Occipital lobe (tissue), 1 donor: ENCODE measurements at regions not wholly inside any gene's neighbourhood (a gene's known extent, or its start where the extent isn't known, plus 50 kb on each side); places are given as distances from the start of the nearest gene placed in this dataset.

Experiments
- DNase-seq: peaks from one replicate; lab custom pipeline; 2025; lab: John Stamatoyannopoulos, UW

GRCh38 chr2:41568648-41569047 is 479.2 kb upstream of the PKDCC start:
- DNase-seq = no peak

- no peak for DNase-seq
Measured at GRCh38 chr2:41572154-41572553, 475.7 kb upstream of the PKDCC start.

- DNase-seq = no peak
Measured at GRCh38 chr2:41576423-41576822, 471.4 kb upstream of the PKDCC start.

- DNase-seq = no peak
Measured at GRCh38 chr2:41579806-41580205, 468.0 kb upstream of the PKDCC start.

- no peak for DNase-seq
Measured at GRCh38 chr2:41580806-41581205, 467.0 kb upstream of the PKDCC start.

GRCh38 chr2:41595240-41595639 is 452.6 kb upstream of the PKDCC start:
- DNase-seq = no peak

- no peak for DNase-seq
Measured at GRCh38 chr2:41597680-41598079, 450.1 kb upstream of the PKDCC start.

- no peak for DNase-seq
Measured at GRCh38 chr2:41598161-41598894, 449.5 kb upstream of the PKDCC start.

- DNase-seq = no peak
Measured at GRCh38 chr2:41600460-41600859, 447.4 kb upstream of the PKDCC start.

GRCh38 chr2:41602341-41602740 is 445.5 kb upstream of the PKDCC start:
- no peak for DNase-seq

- no peak for DNase-seq
Measured at GRCh38 chr2:41605311-41605710, 442.5 kb upstream of the PKDCC start.

- no peak for DNase-seq
Measured at GRCh38 chr2:41605914-41606313, 441.9 kb upstream of the PKDCC start.

- no peak for DNase-seq
Measured at GRCh38 chr2:41610501-41611190, 437.2 kb upstream of the PKDCC start.

- no peak for DNase-seq
Measured at GRCh38 chr2:41618754-41619153, 429.1 kb upstream of the PKDCC start.

GRCh38 chr2:41621095-41621494 is 426.7 kb upstream of the PKDCC start:
- DNase-seq = no peak

GRCh38 chr2:41621563-41621962 is 426.3 kb upstream of the PKDCC start:
- no peak for DNase-seq

GRCh38 chr2:41622301-41622700 is 425.5 kb upstream of the PKDCC start:
- no peak for DNase-seq

- no peak for DNase-seq
Measured at GRCh38 chr2:41626936-41627335, 420.9 kb upstream of the PKDCC start.

GRCh38 chr2:41634686-41635085 is 413.1 kb upstream of the PKDCC start:
- no peak for DNase-seq

- DNase-seq = no peak
Measured at GRCh38 chr2:41644936-41645335, 402.9 kb upstream of the PKDCC start.

GRCh38 chr2:41647468-41648050 is 400.3 kb upstream of the PKDCC start:
- DNase-seq = no peak

- DNase-seq = no peak
Measured at GRCh38 chr2:41657226-41657625, 390.6 kb upstream of the PKDCC start.

GRCh38 chr2:41659758-41660157 is 388.1 kb upstream of the PKDCC start:
- no peak for DNase-seq
